ENCODE measurements at regions not wholly inside any gene's neighbourhood (a gene's known extent, or its start where the extent isn't known, plus 50 kb on each side); places are given as distances from the start of the nearest gene placed in this dataset.

- Histone ChIP-seq H3K27me3 (no peaks in the 10 kb centered on the region), H3K36me3 (no peaks in the 10 kb centered on the region), H3K4me3 (no peak overlapping the region), H3K4me1 (no peaks in the 10 kb centered on the region), H3K27ac (no peak overlapping the region), H3K9me3 (no peaks in the 10 kb centered on the region)
- DNase-seq (ENCODE audit: low spot score in 2 of 2) = no peak
- intact Hi-C loops (cut with DNase I; ENCODE audit: low total_unique reads) = loop anchor here (1.0 kb wide), 1 partner anchor 31 kb away; no protein-coding TSS in a partner anchor
- TF ChIP-seq CTCF (IDR thresholded peaks at IDR 0.05) (no peak), POLR2AphosphoS5 (IDR thresholded peaks at IDR 0.05) (no peak), POLR2A (IDR thresholded peaks at IDR 0.05) (no peak)
These were observed 262.7 kb downstream of the JRKL start for GRCh38 chr11:96652516-96652915.

GRCh38 chr11:96655474-96655873 lies 265.7 kb downstream of the JRKL start:
- intact Hi-C loops (cut with DNase I; ENCODE audit: low total_unique reads) = no loop called here
- no peak for DNase-seq (ENCODE audit: low spot score in 2 of 2)
- H3K4me1 ChIP-seq = no peaks in the 10 kb centered on the region

GRCh38 chr11:96658436-96658835 lies 268.6 kb downstream of the JRKL start:
- Histone ChIP-seq H3K4me1 (no peaks in the 10 kb centered on the region), H3K4me3 (no peak overlapping the region), H3K27me3 (no peaks in the 10 kb centered on the region), H3K36me3 (no peaks in the 10 kb centered on the region), H3K9me3 (no peaks in the 10 kb centered on the region), H3K27ac (no peak overlapping the region)
- intact Hi-C loops (cut with DNase I; ENCODE audit: low total_unique reads) = no loop called here
- no peak for DNase-seq (ENCODE audit: low spot score in 2 of 2)
- TF ChIP-seq POLR2AphosphoS5 (IDR thresholded peaks at IDR 0.05) (no peak), POLR2A (IDR thresholded peaks at IDR 0.05) (no peak), CTCF (IDR thresholded peaks at IDR 0.05) (no peak)

More at GRCh38 chr11:96655474-96655873, 265.7 kb downstream of the JRKL start:
- no peaks in the 10 kb centered on the region for H3K27me3 ChIP-seq
- TF ChIP-seq POLR2A (IDR thresholded peaks at IDR 0.05) (no peak), POLR2AphosphoS5 (IDR thresholded peaks at IDR 0.05) (no peak), CTCF (IDR thresholded peaks at IDR 0.05) (no peak)
- H3K4me3 ChIP-seq = no peak overlapping the region
- no peaks in the 10 kb centered on the region for H3K36me3 ChIP-seq
- no peaks in the 10 kb centered on the region for H3K9me3 ChIP-seq
- no peak overlapping the region for H3K27ac ChIP-seq

- no peaks in the 10 kb centered on the region for H3K4me1 ChIP-seq
- H3K4me3 ChIP-seq = no peak overlapping the region
- intact Hi-C loops (cut with DNase I; ENCODE audit: low total_unique reads) = no loop called here
- no peaks in the 10 kb centered on the region for H3K36me3 ChIP-seq
- H3K9me3 ChIP-seq = no peaks in the 10 kb centered on the region
- no peak overlapping the region for H3K27ac ChIP-seq
- no peak for DNase-seq (ENCODE audit: low spot score in 2 of 2)
- TF ChIP-seq CTCF (IDR thresholded peaks at IDR 0.05) = no peak
- no peak for TF ChIP-seq POLR2AphosphoS5 (IDR thresholded peaks at IDR 0.05)
- TF ChIP-seq POLR2A (IDR thresholded peaks at IDR 0.05) = no peak
- no peaks in the 10 kb centered on the region for H3K27me3 ChIP-seq
These were observed 274.3 kb downstream of the JRKL start for GRCh38 chr11:96664110-96664509.

GRCh38 chr11:96680211-96681018 lies 290.6 kb downstream of the JRKL start:
- Histone ChIP-seq H3K4me1 (no peaks in the 10 kb centered on the region), H3K36me3 (no peaks in the 10 kb centered on the region), H3K9me3 (no peaks in the 10 kb centered on the region), H3K27me3 (no peaks in the 10 kb centered on the region), H3K27ac (no peak overlapping the region), H3K4me3 (no peak overlapping the region)
- DNase-seq (ENCODE audit: low spot score in 2 of 2) = no peak
- TF ChIP-seq POLR2AphosphoS5 (IDR thresholded peaks at IDR 0.05) (no peak), CTCF (IDR thresholded peaks at IDR 0.05) (no peak), POLR2A (IDR thresholded peaks at IDR 0.05) (no peak)
- intact Hi-C loops (cut with DNase I; ENCODE audit: low total_unique reads) = no loop called here

Measured in breast epithelium (tissue), 4 donors.